ENCODE measurements at regions not wholly inside any gene's neighbourhood (a gene's known extent, or its start where the extent isn't known, plus 50 kb on each side); places are given as distances from the start of the nearest gene placed in this dataset.
"Not testable (repeated sequence)": the region's sequence is repeated elsewhere in the genome, so short reads cannot be mapped to it uniquely, and the experiment has no call there.

- no peaks in the 10 kb centered on the region for H3K9me2 ChIP-seq (ENCODE audit: insufficient read depth, low read length)
- H3K36me3 ChIP-seq (ENCODE audit: insufficient read depth, low read length) = no peaks in the 10 kb centered on the region
- no peaks in the 10 kb centered on the region for H3K79me2 ChIP-seq (ENCODE audit: insufficient read depth, low read depth, low read length)
- H2AFZ ChIP-seq (ENCODE audit: low read length) = no peak overlapping the region
- intact Hi-C loops (cut with micrococcal nuclease; ENCODE audit: unreplicated experiment) = no loop called here
- H3K4me3 ChIP-seq (ENCODE audit: low read depth, low read length, poor library complexity, severe bottlenecking) = no peak overlapping the region
- H3K4me2 ChIP-seq (ENCODE audit: low read length) = no peak overlapping the region
- no peak for TF ChIP-seq CTCF (conservative IDR thresholded peaks at IDR 0.05; ENCODE audit: low read length)
- no peak for TF ChIP-seq EZH2phosphoT487 (IDR thresholded peaks at IDR 0.05; ENCODE audit: borderline replicate concordance, low read depth, low read length)
- H4K20me1 ChIP-seq (ENCODE audit: insufficient read depth, low read length) = no peaks in the 10 kb centered on the region
- H3K4me1 ChIP-seq (ENCODE audit: insufficient read depth, low read length, poor library complexity, severe bottlenecking) = no peaks in the 10 kb centered on the region
- BruUV-seq (replicated peaks) = no TSS peak
- peaks cover 10% of the 10 kb centered on the region; the same call in 1 of the 2 replicates for H3K9me3 ChIP-seq (ENCODE audit: low read length)
- POLR2A ChIA-PET = no interaction called here
- no peak for DNase-seq (ENCODE audit: low spot score)
- CTCF ChIA-PET (ENCODE audit: unreplicated experiment) = no interaction called here
- no peak overlapping the region for H3K27ac ChIP-seq (ENCODE audit: low read depth, low read length, poor library complexity, severe bottlenecking)
Measured at GRCh38 chr15:20310603-20311002, 231.0 kb downstream of the GOLGA6L6 start.

DNA sequence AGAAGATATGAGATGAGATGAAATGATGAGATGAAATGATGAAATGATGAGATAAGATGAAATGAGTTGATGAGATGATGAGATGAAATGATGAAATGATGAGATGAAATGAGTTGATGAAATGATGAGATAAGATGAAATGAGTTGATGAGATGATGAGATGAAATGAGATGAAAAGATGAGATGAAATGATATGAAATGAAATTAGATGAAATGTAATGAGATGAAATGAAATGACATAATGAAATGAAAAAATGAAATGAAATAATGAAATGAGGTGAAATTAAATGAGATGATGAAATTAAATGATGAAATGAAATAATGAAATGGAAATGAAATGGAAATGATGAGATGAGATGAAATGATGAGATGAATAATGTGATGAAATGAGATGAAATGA, 231.6 kb downstream of the GOLGA6L6 start:
- H3K36me3 ChIP-seq (ENCODE audit: insufficient read depth, low read length); H3K27ac ChIP-seq (ENCODE audit: low read depth, low read length, poor library complexity, severe bottlenecking); H3K4me1 ChIP-seq (ENCODE audit: insufficient read depth, low read length, poor library complexity, severe bottlenecking); DNase-seq (ENCODE audit: low spot score); H3K4me2 ChIP-seq (ENCODE audit: low read length); POLR2A ChIA-PET; H3K79me2 ChIP-seq (ENCODE audit: insufficient read depth, low read depth, low read length); intact Hi-C loops (cut with micrococcal nuclease; ENCODE audit: unreplicated experiment); H4K20me1 ChIP-seq (ENCODE audit: insufficient read depth, low read length); H2AFZ ChIP-seq (ENCODE audit: low read length); BruUV-seq (replicated peaks); H3K4me3 ChIP-seq (ENCODE audit: low read depth, low read length, poor library complexity, severe bottlenecking); H3K9me2 ChIP-seq (ENCODE audit: insufficient read depth, low read length); CTCF ChIA-PET (ENCODE audit: unreplicated experiment): not testable (repeated sequence)
- peaks cover 10% of the 10 kb centered on the region; the same call in 1 of the 2 replicates for H3K9me3 ChIP-seq (ENCODE audit: low read length)

GRCh38 chr15:20309395-20309794, 232.2 kb downstream of the GOLGA6L6 start:
- H3K4me2 ChIP-seq (ENCODE audit: low read length); CTCF ChIA-PET (ENCODE audit: unreplicated experiment); H3K4me3 ChIP-seq (ENCODE audit: low read depth, low read length, poor library complexity, severe bottlenecking); H3K27ac ChIP-seq (ENCODE audit: low read depth, low read length, poor library complexity, severe bottlenecking); H3K79me2 ChIP-seq (ENCODE audit: insufficient read depth, low read depth, low read length); H2AFZ ChIP-seq (ENCODE audit: low read length); DNase-seq (ENCODE audit: low spot score); intact Hi-C loops (cut with micrococcal nuclease; ENCODE audit: unreplicated experiment); H3K4me1 ChIP-seq (ENCODE audit: insufficient read depth, low read length, poor library complexity, severe bottlenecking); POLR2A ChIA-PET; BruUV-seq (replicated peaks); H3K9me2 ChIP-seq (ENCODE audit: insufficient read depth, low read length); H4K20me1 ChIP-seq (ENCODE audit: insufficient read depth, low read length); H3K36me3 ChIP-seq (ENCODE audit: insufficient read depth, low read length): not testable (repeated sequence)
- peaks cover 10% of the 10 kb centered on the region; the same call in 1 of the 2 replicates for H3K9me3 ChIP-seq (ENCODE audit: low read length)

DNA sequence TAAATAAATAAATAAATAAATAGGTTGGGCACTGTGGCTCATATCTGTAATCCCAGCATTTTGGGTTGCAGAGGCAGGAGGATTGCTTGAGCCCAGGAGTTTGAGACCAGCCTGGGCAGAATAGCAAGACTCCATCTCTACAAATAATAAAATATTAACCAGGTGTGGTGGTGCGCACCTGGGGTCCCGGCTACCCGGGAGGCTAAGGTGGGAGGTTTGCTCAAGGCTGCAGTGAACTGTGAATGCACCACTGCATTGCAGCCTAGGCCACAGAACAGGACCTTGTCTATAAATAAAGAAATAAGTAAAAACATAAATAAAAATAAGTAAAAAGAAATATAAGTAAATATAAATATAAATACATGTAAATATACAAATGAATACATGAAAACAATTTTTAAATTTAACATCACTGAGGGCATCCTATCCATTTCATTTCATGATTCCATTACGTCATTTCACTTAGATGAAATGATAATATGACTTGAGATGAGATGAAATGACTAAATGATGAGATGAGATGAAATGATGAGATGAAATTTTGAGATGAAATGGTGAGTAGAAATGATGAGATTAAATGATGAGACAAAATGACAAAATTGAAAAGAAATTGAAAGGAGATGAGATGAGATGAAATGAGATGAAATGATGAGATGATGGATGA, 233.4 kb downstream of the GOLGA6L6 start:
- DNase-seq (ENCODE audit: low spot score); H3K36me3 ChIP-seq (ENCODE audit: insufficient read depth, low read length); CTCF ChIA-PET (ENCODE audit: unreplicated experiment); POLR2A ChIA-PET; H3K79me2 ChIP-seq (ENCODE audit: insufficient read depth, low read depth, low read length); H3K4me1 ChIP-seq (ENCODE audit: insufficient read depth, low read length, poor library complexity, severe bottlenecking); H4K20me1 ChIP-seq (ENCODE audit: insufficient read depth, low read length); H3K4me2 ChIP-seq (ENCODE audit: low read length); BruUV-seq (replicated peaks); H3K4me3 ChIP-seq (ENCODE audit: low read depth, low read length, poor library complexity, severe bottlenecking); H2AFZ ChIP-seq (ENCODE audit: low read length); H3K27ac ChIP-seq (ENCODE audit: low read depth, low read length, poor library complexity, severe bottlenecking); intact Hi-C loops (cut with micrococcal nuclease; ENCODE audit: unreplicated experiment); H3K9me2 ChIP-seq (ENCODE audit: insufficient read depth, low read length): not testable (repeated sequence)
- H3K9me3 ChIP-seq (ENCODE audit: low read length) = peaks cover 10% of the 10 kb centered on the region; the same call in 1 of the 2 replicates

DNA sequence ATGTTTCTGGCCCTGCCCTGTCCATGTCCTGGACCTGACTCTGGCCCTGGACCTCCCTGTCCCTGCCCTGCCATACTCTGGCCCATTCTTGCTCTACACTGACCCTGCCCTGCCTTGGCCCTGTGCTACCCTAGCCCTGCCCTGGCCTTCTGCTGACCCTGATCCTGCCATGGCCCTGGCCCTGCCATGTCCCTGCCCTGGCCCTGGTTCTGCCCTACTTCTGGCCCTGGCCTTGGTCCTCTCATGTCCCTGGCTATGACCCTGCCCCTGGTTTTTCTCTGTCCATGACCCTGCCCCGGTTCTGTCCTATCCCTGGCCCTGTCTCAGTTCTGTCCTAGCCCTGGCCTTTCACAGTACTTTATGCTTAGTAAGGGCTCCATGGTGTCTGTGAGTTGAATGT, 234.5 kb downstream of the GOLGA6L6 start:
- intact Hi-C loops (cut with micrococcal nuclease; ENCODE audit: unreplicated experiment); CTCF ChIA-PET (ENCODE audit: unreplicated experiment); H3K9me2 ChIP-seq (ENCODE audit: insufficient read depth, low read length); H4K20me1 ChIP-seq (ENCODE audit: insufficient read depth, low read length); H3K4me1 ChIP-seq (ENCODE audit: insufficient read depth, low read length, poor library complexity, severe bottlenecking); H3K4me3 ChIP-seq (ENCODE audit: low read depth, low read length, poor library complexity, severe bottlenecking); H3K36me3 ChIP-seq (ENCODE audit: insufficient read depth, low read length); H2AFZ ChIP-seq (ENCODE audit: low read length); DNase-seq (ENCODE audit: low spot score); H3K79me2 ChIP-seq (ENCODE audit: insufficient read depth, low read depth, low read length); H3K4me2 ChIP-seq (ENCODE audit: low read length); BruUV-seq (replicated peaks); H3K27ac ChIP-seq (ENCODE audit: low read depth, low read length, poor library complexity, severe bottlenecking); POLR2A ChIA-PET: not testable (repeated sequence)
- peaks cover 10% of the 10 kb centered on the region; the same call in 1 of the 2 replicates for H3K9me3 ChIP-seq (ENCODE audit: low read length)
